Right lobe of liver (tissue), 4 donors: ENCODE measurements at regions not wholly inside any gene's neighbourhood (a gene's known extent, or its start where the extent isn't known, plus 50 kb on each side); places are given as distances from the start of the nearest gene placed in this dataset.

Experiments used
- POLR2A ChIP-seq: fragments of 450-650 bp; IDR thresholded peaks from one replicate; pipeline ENCODE4 v1.6.1; 2017; ENCODE audit warnings: antibody characterized with exemption, mild to moderate bottlenecking
- TF ChIP-seq, protein P1 (sequence below), 4 donors: fragments of 200-600 bp in 3 of 4; fragments of 450-650 bp in 1 of 4; IDR thresholded peaks; one replicate each; pipeline versions ENCODE4 v1.5.1 to v1.8.0; 2016 to 2022; ENCODE audit warnings: antibody characterized with exemption in 4 of 4, mild to moderate bottlenecking in 2 of 4
- donor health status: DM: no; HTN: no; CAD: no.
- donor health status: DM: no; HTN: no; CAD: no.
- donor health status: DM: no; HTN: yes; CAD: no.

DNA sequence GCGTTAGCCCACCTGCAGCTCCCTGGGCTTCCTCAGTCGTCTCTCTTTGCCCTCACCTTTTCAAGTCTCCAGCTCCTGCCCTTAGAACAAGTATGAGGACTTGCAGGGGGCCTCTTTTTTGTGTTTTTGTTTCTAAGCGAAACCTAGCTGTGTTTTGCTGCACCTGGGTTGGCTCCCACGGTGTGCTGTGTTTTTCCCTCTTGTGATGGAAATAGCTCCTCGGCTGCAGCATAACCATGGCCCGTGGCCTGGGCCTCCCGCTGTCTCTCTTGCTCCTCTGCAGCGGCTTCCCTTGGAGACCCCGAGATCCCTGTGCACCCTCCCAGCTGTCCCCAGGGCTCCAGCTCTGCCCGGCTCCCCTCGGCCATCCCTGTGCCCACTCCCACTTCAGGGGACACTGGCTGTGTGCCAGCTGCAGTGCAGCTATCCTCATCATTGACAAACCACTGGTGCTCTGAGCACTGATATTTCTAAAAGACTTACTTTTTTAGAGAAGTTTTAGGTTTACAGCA is 75.6 kb upstream of the TCERG1L start:
- TF ChIP-seq, protein P1, sequence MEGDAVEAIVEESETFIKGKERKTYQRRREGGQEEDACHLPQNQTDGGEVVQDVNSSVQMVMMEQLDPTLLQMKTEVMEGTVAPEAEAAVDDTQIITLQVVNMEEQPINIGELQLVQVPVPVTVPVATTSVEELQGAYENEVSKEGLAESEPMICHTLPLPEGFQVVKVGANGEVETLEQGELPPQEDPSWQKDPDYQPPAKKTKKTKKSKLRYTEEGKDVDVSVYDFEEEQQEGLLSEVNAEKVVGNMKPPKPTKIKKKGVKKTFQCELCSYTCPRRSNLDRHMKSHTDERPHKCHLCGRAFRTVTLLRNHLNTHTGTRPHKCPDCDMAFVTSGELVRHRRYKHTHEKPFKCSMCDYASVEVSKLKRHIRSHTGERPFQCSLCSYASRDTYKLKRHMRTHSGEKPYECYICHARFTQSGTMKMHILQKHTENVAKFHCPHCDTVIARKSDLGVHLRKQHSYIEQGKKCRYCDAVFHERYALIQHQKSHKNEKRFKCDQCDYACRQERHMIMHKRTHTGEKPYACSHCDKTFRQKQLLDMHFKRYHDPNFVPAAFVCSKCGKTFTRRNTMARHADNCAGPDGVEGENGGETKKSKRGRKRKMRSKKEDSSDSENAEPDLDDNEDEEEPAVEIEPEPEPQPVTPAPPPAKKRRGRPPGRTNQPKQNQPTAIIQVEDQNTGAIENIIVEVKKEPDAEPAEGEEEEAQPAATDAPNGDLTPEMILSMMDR (IDR thresholded peaks at IDR 0.05), result no peak
- TF ChIP-seq POLR2A, result no peak
